LHCN-M2 (cell line): ENCODE measurements at regions not wholly inside any gene's neighbourhood (a gene's known extent, or its start where the extent isn't known, plus 50 kb on each side); places are given as distances from the start of the nearest gene placed in this dataset.

Source experiments
- DNase-seq: peaks from one replicate; pipeline ENCODE4 v3.0.0-alpha.2; 2012; ENCODE audit warnings: low read depth

DNA sequence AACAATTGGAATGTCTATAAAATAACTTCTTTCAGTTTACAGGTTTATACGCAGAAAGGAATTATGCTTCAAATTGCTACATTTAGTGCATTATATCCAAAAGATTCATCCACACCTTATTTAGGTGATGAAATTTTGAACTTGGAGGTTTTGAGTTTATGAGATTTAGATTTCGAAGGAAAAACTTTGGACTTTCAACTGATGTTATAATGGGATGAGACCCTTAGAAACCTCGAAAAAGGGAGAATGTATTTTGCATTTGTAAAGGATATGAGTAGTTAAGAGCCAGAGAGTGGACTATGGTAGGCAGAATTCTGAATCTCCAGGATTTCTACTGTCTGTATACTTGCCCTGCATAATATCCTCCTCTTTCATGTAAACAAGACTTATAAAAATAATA is 851.6 kb upstream of the MGAT4C start:
- DNase-seq: no peak

DNA sequence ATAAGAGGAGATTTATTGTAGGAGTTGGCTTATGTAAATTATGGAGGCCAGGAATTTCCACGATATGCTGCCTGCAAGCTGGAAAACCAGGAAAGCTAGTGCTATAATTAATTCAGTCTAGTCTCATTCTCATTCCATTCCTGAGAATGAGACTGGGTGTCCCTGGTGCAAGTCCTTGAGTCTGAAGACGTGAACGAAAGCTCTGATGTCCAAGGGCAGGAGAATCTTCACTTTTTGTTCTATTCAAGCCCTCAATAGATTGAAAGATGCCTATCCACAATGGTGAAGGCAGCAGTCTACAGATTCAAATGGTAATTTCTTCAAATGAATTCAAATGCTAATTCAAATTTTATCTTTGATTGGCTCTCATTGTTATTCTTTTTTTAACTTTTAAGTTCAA is 851.1 kb upstream of the MGAT4C start:
- no peak for DNase-seq

DNA sequence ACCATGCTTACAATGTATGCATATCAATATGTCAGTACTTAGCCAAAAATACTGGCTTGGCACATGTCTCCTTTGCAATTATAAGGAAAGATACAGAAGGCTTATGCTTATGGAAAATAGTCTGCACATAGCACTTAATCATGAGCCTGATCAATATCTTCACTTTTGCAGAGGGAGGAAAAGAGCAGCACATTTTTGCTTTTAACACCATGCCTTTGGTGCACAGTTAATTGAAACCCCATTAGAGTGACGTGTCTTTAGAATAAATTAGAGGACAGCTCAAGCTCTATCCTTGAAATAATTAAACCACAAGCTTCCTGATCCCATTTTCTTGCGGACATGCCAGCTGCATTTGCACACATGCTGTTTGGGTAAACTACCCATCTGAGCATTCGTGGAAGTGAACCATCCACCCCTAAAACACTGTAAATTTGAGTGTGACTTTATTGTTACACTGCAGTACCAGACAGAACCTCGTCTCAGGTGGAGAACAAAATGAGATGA is 839.9 kb upstream of the MGAT4C start:
- no peak for DNase-seq

- no peak for DNase-seq
Measured at GRCh38 chr12:87094356-87094755, 838.2 kb upstream of the MGAT4C start.

GRCh38 chr12:87092421-87092820 is 836.2 kb upstream of the MGAT4C start:
- no peak for DNase-seq

DNA sequence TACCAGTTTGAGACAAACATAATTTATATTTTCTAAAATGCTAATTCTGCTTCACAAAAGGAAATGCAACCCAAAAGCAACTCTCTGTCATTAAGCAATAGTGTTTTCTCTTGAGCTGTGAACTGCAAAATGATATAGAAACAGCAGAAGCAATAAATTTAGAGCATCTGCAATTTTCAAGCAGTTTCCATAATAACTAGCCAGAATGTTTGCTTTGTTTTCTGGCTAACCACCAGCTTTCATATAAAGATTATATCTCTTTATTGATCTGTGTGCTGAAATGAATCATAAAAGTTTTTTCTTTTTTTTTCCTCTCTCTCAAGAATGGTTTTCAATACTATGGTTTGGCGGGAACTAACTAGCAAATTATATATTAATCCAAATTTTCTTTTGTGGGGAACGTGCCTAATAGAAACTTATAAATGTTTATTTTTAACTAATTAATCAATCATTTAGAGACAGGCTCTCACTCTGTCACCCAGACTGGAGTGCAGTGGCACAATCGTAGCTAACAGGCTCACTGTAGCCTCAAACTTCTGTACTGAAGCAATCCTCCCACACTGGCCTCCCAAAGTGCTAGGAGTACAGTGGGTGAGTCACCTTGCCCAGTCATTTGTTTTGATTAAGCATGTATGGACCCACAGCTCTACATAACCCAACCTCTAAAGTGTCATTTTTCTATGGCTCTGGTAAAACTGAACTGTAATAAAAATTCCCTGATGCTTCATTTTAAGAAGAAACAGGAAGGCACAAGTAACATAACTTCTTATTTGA is 830.1 kb upstream of the MGAT4C start:
- DNase-seq: peak; percentile 36

DNA sequence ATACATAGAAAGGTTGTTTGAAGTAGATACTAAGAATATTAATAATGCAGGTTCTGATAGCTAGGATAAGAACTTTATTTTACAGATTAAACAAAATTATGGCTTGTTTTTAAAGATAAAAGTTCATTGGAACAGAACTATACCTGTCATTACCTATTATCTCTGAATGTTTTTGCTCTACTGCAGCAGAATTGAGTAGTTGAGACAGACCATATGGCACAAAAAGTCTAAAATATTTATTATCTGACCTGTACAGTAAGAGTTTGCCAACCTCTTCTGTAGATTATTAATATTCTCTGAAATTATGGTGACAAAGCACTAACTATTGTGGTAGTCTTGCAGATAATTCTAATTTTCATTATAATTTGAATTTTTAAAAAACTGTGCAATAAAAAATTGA is 829.1 kb upstream of the MGAT4C start:
- no peak for DNase-seq

DNA sequence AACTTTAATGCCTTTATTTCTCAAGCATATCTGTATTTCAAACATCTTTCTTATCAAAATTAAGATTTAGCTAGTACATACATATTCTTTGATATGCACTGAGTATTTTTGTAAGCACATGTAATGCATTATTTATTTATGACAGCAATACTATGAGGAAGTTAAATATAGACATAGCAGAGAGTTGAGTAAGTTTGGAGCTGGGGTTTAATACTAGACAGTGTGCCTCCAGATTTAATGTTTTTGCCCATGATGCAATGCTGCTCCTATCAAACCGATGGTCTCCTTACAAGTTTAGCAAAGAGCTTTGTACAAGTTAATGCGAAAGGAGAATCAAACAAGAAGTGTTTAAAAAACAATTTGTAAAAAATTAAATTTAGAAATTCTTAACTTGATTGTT is 826.6 kb upstream of the MGAT4C start:
- DNase-seq: peak; percentile 2

DNA sequence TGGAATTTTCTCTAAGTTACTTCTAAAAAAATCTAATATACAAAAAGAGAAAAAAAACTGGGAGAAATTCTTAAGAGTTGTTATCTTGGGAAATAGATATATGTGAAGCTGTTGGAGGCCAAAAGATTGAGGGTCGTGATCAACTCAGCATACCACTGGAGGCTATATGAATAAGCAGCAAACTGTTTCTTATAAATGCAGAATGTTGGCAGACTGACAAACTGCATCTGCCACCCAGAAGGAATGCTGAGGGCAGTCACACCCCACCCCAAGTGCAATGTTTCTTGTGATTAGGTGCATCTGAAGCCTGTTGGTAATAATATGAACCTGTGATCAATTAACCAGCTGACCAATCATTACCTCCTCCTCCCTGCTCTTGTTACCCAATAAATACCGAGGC is 818.6 kb upstream of the MGAT4C start:
- no peak for DNase-seq

GRCh38 chr12:87066326-87066725 is 810.1 kb upstream of the MGAT4C start:
- DNase-seq: no peak

- DNase-seq: no peak
Measured at GRCh38 chr12:87059231-87059630, 803.0 kb upstream of the MGAT4C start.

GRCh38 chr12:87054226-87054625 is 798.0 kb upstream of the MGAT4C start:
- peak; percentile 2 for DNase-seq

GRCh38 chr12:87051621-87052020 is 795.4 kb upstream of the MGAT4C start:
- DNase-seq: no peak

DNA sequence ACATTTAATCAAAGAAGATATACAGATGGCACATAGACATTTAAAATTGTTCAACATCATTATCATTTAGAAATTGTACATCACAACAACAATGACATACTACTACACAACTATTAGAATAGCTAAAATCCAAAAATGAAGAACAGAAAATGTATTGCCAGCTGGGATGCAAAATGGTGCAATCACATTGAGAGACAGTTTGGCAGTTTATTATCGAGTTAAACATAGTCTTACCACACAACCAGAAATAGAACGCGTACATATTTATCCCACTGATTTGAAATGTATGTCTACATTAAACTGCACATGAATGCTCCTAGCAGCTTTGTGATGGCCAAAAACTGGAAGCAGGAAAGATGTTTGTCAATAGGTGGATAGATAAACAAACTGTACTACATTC is 791.5 kb upstream of the MGAT4C start:
- DNase-seq: no peak

DNA sequence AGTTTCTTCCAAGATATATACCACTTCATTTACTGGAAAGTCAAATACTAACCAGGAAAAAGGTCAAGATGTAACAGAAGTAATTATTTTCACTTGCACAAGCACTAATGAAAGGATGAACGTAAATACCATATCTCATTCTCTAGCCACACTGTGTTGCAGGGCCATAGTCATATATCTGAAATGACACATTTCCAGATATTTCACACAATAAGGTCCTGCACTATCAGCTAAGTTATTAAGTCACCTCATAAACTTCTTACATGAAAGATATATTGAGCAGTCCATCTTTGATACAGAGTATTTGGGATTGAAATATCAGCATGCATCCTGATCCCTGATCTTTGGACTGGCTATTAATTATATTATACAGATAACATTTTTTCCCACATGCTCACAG is 783.3 kb upstream of the MGAT4C start:
- DNase-seq: no peak

DNA sequence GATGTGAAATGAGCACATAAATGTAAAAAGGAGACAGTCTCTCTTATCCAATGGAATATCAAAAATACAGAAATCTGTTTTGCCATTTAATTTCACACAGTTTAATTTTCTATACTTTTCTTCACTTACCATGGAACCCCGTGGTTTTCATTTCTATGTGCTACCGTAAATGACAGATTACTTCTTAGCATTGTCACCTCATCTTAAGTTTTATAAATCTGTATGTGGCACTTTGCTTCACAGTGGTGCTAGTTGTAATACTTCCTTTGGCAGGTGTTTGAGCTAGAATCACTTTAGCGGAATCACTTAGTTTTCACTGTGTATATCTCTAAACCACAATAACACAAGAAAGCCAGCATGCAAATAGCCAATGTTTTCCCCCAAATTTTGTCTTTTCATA is 781.9 kb upstream of the MGAT4C start:
- no peak for DNase-seq

DNA sequence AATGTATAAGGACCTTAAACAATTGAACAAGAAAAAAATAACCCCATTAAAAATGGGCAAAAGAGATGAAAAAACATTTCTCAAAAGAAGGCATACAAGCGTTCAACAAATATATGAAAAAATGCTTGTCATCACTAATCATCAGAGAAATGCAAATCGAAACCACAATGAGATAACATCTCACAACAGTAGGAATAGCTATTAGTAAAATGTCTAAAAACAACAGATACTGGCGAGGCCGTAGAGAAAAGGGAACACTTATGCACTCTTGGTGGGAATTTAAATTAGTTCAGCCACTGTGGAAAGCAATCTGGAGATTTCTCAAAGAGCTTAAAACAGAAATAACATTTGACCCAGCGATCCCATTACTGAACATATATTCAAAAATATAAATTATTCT is 769.8 kb upstream of the MGAT4C start:
- DNase-seq: no peak

- DNase-seq: no peak
Measured at GRCh38 chr12:87021400-87021799, 765.2 kb upstream of the MGAT4C start.

GRCh38 chr12:87020071-87020470 is 763.9 kb upstream of the MGAT4C start:
- DNase-seq: peak; percentile 40

- DNase-seq: no peak
Measured at GRCh38 chr12:87015352-87015751, 759.2 kb upstream of the MGAT4C start.

GRCh38 chr12:87008785-87009384 is 752.7 kb upstream of the MGAT4C start:
- DNase-seq: no peak

DNA sequence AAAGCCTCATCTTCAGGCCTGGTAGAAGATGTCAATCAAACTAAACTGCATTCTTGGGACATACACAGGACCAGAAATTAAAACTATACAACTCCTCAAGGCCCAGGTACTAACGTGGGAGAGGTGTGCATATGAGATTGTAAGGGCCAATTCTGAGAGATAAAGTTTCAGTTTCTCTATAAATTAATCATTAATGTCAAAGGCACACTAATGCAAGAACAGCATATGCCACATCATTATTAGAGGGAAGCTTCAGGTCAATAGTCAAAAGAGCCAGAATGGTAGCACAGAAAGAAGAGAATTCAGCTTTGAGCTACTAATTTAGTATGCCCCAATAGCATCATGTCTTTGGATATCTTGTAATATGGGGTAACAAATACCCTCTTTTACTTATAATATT is 744.9 kb upstream of the MGAT4C start:
- DNase-seq: no peak

DNA sequence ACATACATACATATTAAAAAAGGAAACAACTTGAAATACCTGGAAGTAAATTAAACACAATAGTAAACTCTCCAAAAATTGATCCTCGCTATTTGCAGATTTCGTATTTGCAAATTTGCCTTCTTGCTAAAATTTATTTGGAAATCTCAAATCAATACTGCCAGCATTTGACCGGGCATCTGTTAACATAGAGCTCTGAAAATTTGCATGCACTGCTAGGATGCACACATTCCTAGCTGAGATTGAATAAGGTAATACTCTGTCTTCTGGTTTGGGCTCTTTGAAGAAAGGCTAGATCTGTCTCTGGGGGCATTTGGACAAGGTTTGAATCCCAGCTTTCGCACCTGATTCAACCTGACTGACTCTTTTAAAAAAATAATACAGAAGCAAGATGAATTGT is 729.1 kb upstream of the MGAT4C start:
- DNase-seq: no peak
